Erythroblast (primary cell): ENCODE measurements at regions not wholly inside any gene's neighbourhood (a gene's known extent, or its start where the extent isn't known, plus 50 kb on each side); places are given as distances from the start of the nearest gene placed in this dataset.

Experiments used
- GATA1 ChIP-seq: IDR thresholded peaks from 2 replicates; pipeline ENCODE4 v1.6.1; 2011; ENCODE audit warnings: low read depth, mild to moderate bottlenecking, control low read depth, low read length, moderate library complexity
- POLR2A ChIP-seq: IDR thresholded peaks from 2 replicates; pipeline ENCODE4 v1.6.1; 2011; ENCODE audit warnings: mild to moderate bottlenecking, low read length

DNA sequence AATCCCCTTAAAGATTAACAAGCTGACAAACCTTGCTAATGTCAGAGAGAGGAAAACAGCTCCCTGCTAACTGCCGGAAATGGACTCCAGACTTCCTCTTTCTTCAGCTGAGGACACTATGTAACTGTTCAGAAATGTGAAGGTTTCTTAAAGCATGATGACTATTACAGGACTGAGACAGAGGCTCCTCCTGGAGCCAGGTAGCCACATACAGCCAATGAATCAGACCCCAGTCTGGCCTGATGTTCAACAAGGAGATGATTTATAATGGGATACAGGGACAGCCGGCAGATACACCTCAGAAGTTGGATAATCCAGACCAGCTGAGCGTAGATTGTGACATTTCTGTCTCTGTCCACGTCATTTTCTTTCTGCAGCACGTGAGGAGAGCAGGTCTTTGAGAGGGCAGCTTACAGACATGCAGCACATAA is 216.2 kb downstream of the HS3ST3A1 start:
- TF ChIP-seq POLR2A = no peak
- TF ChIP-seq GATA1 = no peak
